Neural cell (in vitro differentiated cells): ENCODE measurements at regions not wholly inside any gene's neighbourhood (a gene's known extent, or its start where the extent isn't known, plus 50 kb on each side); places are given as distances from the start of the nearest gene placed in this dataset.

Experiments
- H2AFZ ChIP-seq: fragments of 200-600, 300-800 bp; sonication (generic), shearing (Covaris generic); 2 replicates; pipeline ENCODE4 v1.6.0; 2014; ENCODE audit warnings: low read depth, mild to moderate bottlenecking, antibody characterized with exemption, low read length, moderate library complexity
- H3F3A ChIP-seq: fragments of 200-600 bp; shearing (Covaris generic); 2 replicates; pipeline ENCODE4 v1.6.1; 2016; ENCODE audit warnings: mild to moderate bottlenecking, moderate library complexity, mixed read lengths, antibody characterized with exemption, low read length; ENCODE audit not compliant: insufficient read depth, poor library complexity, severe bottlenecking
- H3K27ac ChIP-seq: fragments of 200-600, 300-800 bp; sonication (generic), shearing (Covaris generic); 2 replicates; pipeline ENCODE4 v1.5.1; 2014; ENCODE audit warnings: mild to moderate bottlenecking, low read length, moderate library complexity
- H3K27me3 ChIP-seq: fragments of 300-800, 200-600 bp; sonication (generic), shearing (Covaris generic); 2 replicates; pipeline ENCODE4 v1.6.0; 2014; ENCODE audit warnings: mild to moderate bottlenecking, low read depth, low read length, moderate library complexity; ENCODE audit not compliant: insufficient read depth
- H3K36me3 ChIP-seq: fragments of 300-800, 200-600 bp; sonication (generic), shearing (Covaris generic); 2 replicates; pipeline ENCODE4 v1.5.1; 2014; ENCODE audit warnings: mild to moderate bottlenecking, antibody characterized with exemption, low read length, moderate library complexity; ENCODE audit not compliant: insufficient read depth
- H3K4me2 ChIP-seq: fragments of 300-800, 200-600 bp; sonication (generic), shearing (Covaris generic); 2 replicates; pipeline ENCODE4 v1.6.0; 2014; ENCODE audit warnings: mild to moderate bottlenecking, low read length
- H3K4me3 ChIP-seq: fragments of 300-800, 200-600 bp; sonication (generic), shearing (Covaris generic); 2 replicates; pipeline ENCODE4 v1.5.1; 2014; ENCODE audit warnings: mild to moderate bottlenecking, low read length, moderate library complexity
- H3K79me2 ChIP-seq: fragments of 200-600 bp; shearing (Covaris generic); replicated peaks from 2 replicates; pipeline ENCODE4 v1.6.0; 2014; ENCODE audit warnings: mild to moderate bottlenecking, low read length, moderate library complexity; ENCODE audit not compliant: insufficient read depth
- H3K9ac ChIP-seq: fragments of 300-800, 200-600 bp; sonication (generic), shearing (Covaris generic); 2 replicates; pipeline ENCODE4 v1.6.1; 2016; ENCODE audit warnings: mild to moderate bottlenecking, low read length, mixed read lengths
- H3K9me2 ChIP-seq: fragments of 200-600 bp; shearing (Covaris generic); 2 replicates; pipeline ENCODE4 v1.6.1; 2016; ENCODE audit warnings: mild to moderate bottlenecking, low read length, mixed read lengths; ENCODE audit not compliant: insufficient read depth
- H3K9me3 ChIP-seq: fragments of 200-600, 300-800 bp; sonication (generic), shearing (Covaris generic); 2 replicates; pipeline ENCODE4 v1.6.1; 2016; ENCODE audit warnings: mild to moderate bottlenecking, mixed run types, low read length, moderate library complexity, mixed read lengths
- H4K20me1 ChIP-seq: fragments of 200-600 bp; shearing (Covaris generic); 2 replicates; pipeline ENCODE4 v1.6.1; 2016; ENCODE audit warnings: mild to moderate bottlenecking, mixed run types; ENCODE audit not compliant: insufficient read depth
- CTCF ChIP-seq: fragments of 450-650 bp; IDR thresholded peaks from 2 replicates; pipeline ENCODE4 v1.5.1; 2014; ENCODE audit warnings: antibody characterized with exemption, mild to moderate bottlenecking, moderate library complexity; ENCODE audit not compliant: poor library complexity, severe bottlenecking
- EP300 ChIP-seq: fragments of 450-650 bp; conservative IDR thresholded peaks from 2 replicates; pipeline ENCODE4 v1.6.1; 2014; ENCODE audit warnings: antibody characterized with exemption, mild to moderate bottlenecking, moderate library complexity; ENCODE audit not compliant: poor library complexity, severe bottlenecking
- EZH2 ChIP-seq: fragments of 200-600, 300-800 bp; shearing (Covaris generic), sonication (generic); IDR thresholded peaks from 2 replicates; pipeline ENCODE4 v1.6.1; 2014; ENCODE audit warnings: antibody characterized with exemption, low read length, borderline replicate concordance, mild to moderate bottlenecking; ENCODE audit not compliant: insufficient read depth, poor library complexity, severe bottlenecking
- MXI1 ChIP-seq: fragments of 450-650 bp; conservative IDR thresholded peaks from 2 replicates; pipeline ENCODE4 v1.6.1; 2014; ENCODE audit warnings: antibody characterized with exemption, mild to moderate bottlenecking; ENCODE audit not compliant: poor library complexity, severe bottlenecking
- POLR2AphosphoS5 ChIP-seq: IDR thresholded peaks from 2 replicates; pipeline ENCODE4 v1.6.1; 2012
- RAD21 ChIP-seq: fragments of 450-650 bp; conservative IDR thresholded peaks from 2 replicates; pipeline ENCODE4 v1.6.1; 2014; ENCODE audit warnings: antibody characterized with exemption, mild to moderate bottlenecking, moderate library complexity
- REST ChIP-seq: IDR thresholded peaks from 2 replicates; pipeline ENCODE4 v1.6.1; 2012; ENCODE audit warnings: borderline replicate concordance
- SMC3 ChIP-seq: fragments of 450-650 bp; conservative IDR thresholded peaks from 2 replicates; pipeline ENCODE4 v1.6.1; 2014; ENCODE audit warnings: antibody characterized with exemption, mild to moderate bottlenecking, moderate library complexity; ENCODE audit not compliant: poor library complexity
- TAF1 ChIP-seq: IDR thresholded peaks from 2 replicates; pipeline ENCODE4 v1.6.1; 2012; ENCODE audit warnings: low read depth

GRCh38 chr12:113591480-113591974, 119.9 kb upstream of the LHX5 start:
- peaks cover 9% of the 10 kb centered on the region for H3K27me3 ChIP-seq
- H3K9me2 ChIP-seq = no peaks in the 10 kb centered on the region
- no peak overlapping the region for H3K27ac ChIP-seq
- H3K9ac ChIP-seq = no peak overlapping the region
- no peaks in the 10 kb centered on the region for H3K36me3 ChIP-seq
- H3K79me2 ChIP-seq = no peaks in the 10 kb centered on the region
- TF ChIP-seq POLR2AphosphoS5 = no peak
- no peak for TF ChIP-seq TAF1
- TF ChIP-seq MXI1 = no peak
- no peak for TF ChIP-seq REST
- no peak for TF ChIP-seq SMC3
- no peak for TF ChIP-seq RAD21
- no peak for TF ChIP-seq CTCF
- no peak for TF ChIP-seq EZH2
- no peak for TF ChIP-seq EP300
- no peaks in the 10 kb centered on the region for H4K20me1 ChIP-seq
- H2AFZ ChIP-seq = no peak overlapping the region
- no peak overlapping the region for H3K4me2 ChIP-seq
- no peaks in the 10 kb centered on the region for H3K9me3 ChIP-seq
- H3K4me3 ChIP-seq = peak overlapping the region; percentile 31
- no peaks in the 10 kb centered on the region for H3F3A ChIP-seq

- no peaks in the 10 kb centered on the region for H3K9me2 ChIP-seq
- no peaks in the 10 kb centered on the region for H3K36me3 ChIP-seq
- H3K9me3 ChIP-seq = no peaks in the 10 kb centered on the region
- no peak overlapping the region for H3K4me3 ChIP-seq
- no peak overlapping the region for H3K9ac ChIP-seq
- peaks cover 9% of the 10 kb centered on the region for H3K27me3 ChIP-seq
- no peak overlapping the region for H3K27ac ChIP-seq
- no peaks in the 10 kb centered on the region for H3F3A ChIP-seq
- TF ChIP-seq CTCF (no peak), EZH2 (no peak), MXI1 (no peak), REST (no peak), RAD21 (no peak), POLR2AphosphoS5 (no peak), TAF1 (no peak), EP300 (no peak), SMC3 (no peak)
- H3K4me2 ChIP-seq = no peak overlapping the region
- H3K79me2 ChIP-seq = no peaks in the 10 kb centered on the region
- no peak overlapping the region for H2AFZ ChIP-seq
- no peaks in the 10 kb centered on the region for H4K20me1 ChIP-seq
Measured at GRCh38 chr12:113589437-113589836, 117.8 kb upstream of the LHX5 start.
